Fibroblast of lung (primary cell): ENCODE measurements at regions not wholly inside any gene's neighbourhood (a gene's known extent, or its start where the extent isn't known, plus 50 kb on each side); places are given as distances from the start of the nearest gene placed in this dataset.

Experiments used
- EZH2 ChIP-seq: IDR thresholded peaks from 2 replicates; pipeline ENCODE4 v1.5.1; 2012; ENCODE audit warnings: low read length, control low read depth, mild to moderate bottlenecking; ENCODE audit errors: missing control alignments
- TF ChIP-seq, protein P1 (sequence below), 2 donors: IDR thresholded peaks in 1 of 2; conservative IDR thresholded peaks in 1 of 2; 1 replicate in 1 of 2; 2 replicates in 1 of 2; pipeline ENCODE4 v1.5.1; 2011 to 2012; ENCODE audit warnings: low read length in 2 of 2, control low read depth in 1 of 2, inconsistent platforms in 1 of 2, low read depth in 1 of 2, mild to moderate bottlenecking in 1 of 2

DNA sequence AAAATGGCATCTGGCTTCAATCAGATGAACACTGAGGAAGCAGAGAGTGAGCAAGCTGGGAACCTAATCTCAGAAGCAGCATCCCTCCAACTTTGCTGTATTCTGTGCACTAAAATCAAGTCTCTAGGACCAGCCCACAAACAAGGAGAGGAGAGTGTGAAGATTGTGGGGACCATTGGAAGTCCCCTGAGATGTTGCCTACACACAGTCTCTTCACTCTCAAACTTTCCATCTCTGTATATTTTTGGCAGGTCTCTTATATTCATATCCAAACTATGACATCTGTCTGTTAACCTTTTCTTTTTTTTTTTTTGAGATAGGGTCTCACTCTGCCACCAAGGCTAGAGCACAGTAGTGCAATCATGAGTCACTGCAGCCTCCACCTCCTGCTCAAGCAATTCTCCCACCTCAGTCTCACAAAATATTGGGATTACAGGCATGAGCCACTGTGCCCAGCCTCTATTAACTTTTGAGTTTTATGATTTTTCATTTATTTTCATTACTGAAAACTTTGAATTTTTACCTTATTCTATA lies 1096.4 kb downstream of the TBC1D22A start:
- no peak for TF ChIP-seq EZH2
- TF ChIP-seq, protein P1, sequence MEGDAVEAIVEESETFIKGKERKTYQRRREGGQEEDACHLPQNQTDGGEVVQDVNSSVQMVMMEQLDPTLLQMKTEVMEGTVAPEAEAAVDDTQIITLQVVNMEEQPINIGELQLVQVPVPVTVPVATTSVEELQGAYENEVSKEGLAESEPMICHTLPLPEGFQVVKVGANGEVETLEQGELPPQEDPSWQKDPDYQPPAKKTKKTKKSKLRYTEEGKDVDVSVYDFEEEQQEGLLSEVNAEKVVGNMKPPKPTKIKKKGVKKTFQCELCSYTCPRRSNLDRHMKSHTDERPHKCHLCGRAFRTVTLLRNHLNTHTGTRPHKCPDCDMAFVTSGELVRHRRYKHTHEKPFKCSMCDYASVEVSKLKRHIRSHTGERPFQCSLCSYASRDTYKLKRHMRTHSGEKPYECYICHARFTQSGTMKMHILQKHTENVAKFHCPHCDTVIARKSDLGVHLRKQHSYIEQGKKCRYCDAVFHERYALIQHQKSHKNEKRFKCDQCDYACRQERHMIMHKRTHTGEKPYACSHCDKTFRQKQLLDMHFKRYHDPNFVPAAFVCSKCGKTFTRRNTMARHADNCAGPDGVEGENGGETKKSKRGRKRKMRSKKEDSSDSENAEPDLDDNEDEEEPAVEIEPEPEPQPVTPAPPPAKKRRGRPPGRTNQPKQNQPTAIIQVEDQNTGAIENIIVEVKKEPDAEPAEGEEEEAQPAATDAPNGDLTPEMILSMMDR (conservative IDR thresholded peaks at IDR 0.05 in 1 of 2, IDR thresholded peaks at IDR 0.05 in 1 of 2; ENCODE audit: low read depth in 1 of 2, low read length in 2 of 2): no peak
